ENCODE measurements at regions not wholly inside any gene's neighbourhood (a gene's known extent, or its start where the extent isn't known, plus 50 kb on each side); places are given as distances from the start of the nearest gene placed in this dataset.
"Not testable (repeated sequence)": the region's sequence is repeated elsewhere in the genome, so short reads cannot be mapped to it uniquely, and the experiment has no call there.

DNA sequence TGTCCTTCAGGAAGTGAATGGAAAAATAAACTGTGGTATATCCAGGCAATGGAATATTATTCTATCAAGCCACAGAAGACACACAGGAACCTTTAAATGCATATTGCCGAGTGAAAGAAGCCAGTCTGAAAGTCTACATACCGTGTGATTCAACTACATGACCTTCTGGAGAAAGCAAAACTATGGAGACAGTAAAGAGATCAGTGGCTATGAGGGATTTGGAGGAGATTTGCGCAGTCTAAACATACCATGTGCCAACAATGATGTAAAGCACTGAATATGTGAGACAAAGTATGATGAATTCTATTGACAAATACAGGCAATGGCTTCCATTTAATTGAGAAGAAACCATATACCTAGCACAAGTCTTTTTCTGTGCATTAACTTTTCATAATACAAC lies 518.3 kb upstream of the ZNF337 start:
- no peak for DNase-seq

DNA sequence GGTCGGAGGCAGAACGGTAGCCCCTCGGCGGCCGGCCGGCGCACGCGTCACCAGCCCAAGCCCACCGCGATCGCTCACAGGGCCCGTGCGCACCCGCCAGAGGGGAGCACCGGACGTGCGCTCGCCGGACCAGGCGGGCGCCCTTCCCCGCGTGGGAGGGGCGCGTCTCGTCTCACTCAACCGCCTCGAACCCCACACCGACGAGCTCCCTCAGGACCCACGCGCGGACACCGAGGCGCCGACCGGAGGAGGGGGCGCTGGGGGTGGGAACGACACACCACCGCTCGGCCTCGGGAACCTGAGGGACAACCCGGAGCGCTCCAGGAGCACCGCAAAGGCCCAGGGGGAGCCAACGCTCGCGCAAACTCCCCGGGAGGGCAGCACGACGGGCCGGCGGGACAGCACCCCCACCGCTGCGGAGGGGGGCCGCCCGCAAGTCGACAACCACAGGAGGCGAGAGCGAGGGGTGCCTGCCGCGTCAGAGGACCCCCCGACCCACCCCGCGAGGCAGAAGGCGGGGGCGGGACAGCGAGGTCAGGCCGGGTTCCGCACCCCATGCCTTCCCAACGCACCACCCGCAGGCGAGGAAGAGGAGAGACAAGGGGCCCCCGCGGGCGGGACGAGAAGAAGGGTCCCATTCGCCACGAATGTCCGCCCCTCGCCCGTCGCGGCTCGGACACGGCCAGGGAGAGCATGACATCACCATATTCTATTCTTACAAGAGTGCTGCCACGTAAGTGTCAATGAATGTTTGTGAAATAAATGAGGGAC lies 512.7 kb upstream of the ZNF337 start:
- peak in 1 of 2 donors; percentile 6 for DNase-seq

DNA sequence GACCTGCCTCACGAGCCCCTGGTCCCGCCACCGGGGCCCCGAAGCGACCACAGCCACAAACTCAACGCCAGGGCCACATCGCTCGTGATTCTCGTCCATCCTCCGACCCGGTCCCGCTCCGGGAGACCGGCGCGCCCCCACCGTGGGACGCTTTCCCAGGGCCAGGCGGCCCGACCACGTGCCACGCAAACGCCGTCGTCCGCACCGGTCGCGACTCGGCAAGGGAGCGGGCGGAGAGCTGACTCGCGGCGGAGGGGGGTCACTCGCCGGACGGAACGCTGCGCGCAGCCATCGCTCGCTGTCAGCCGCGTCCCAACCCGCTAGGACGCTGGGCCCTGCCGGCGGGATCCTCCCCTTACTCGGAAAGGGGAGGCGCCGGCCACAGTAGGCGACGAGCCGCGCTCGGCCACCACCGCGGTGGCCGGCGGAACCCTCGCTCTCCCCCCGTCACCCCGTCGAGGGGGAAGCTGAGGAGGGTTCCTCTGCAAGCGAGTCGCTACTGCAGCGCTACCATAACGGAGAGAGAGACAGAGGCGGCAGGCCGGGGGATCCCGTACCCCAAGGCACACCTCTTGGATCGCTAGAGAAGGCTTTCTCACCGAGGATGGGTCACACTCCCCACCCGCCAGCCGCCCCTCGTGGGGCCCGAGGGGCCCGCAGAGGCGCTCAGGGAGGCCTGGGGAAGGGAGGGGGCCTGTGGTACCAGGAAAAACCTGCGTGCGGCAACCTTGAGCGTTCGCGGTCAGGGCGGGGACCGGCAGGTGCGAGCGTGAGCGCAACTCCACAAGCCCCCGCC lies 511.8 kb upstream of the ZNF337 start:
- DNase-seq, result peak; percentile 42 to 61

DNA sequence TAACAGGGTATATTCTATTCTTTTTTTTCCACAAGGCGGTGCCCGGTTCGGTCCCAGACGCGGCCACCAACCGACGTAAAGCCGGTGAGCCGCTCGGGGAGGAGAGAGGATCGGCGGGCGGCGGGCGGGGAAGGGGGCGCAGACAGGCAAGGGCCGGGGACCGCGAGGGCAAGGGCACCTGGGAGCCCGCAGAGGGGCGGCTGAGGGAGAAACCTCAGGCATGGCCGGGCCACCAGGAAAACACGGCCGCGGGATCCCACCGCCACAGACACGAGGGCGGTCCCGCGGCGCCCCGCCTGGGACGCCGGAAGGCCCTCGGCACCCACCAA lies 511.3 kb upstream of the ZNF337 start:
- peak in 1 of 2 donors; percentile 14 for DNase-seq

DNA sequence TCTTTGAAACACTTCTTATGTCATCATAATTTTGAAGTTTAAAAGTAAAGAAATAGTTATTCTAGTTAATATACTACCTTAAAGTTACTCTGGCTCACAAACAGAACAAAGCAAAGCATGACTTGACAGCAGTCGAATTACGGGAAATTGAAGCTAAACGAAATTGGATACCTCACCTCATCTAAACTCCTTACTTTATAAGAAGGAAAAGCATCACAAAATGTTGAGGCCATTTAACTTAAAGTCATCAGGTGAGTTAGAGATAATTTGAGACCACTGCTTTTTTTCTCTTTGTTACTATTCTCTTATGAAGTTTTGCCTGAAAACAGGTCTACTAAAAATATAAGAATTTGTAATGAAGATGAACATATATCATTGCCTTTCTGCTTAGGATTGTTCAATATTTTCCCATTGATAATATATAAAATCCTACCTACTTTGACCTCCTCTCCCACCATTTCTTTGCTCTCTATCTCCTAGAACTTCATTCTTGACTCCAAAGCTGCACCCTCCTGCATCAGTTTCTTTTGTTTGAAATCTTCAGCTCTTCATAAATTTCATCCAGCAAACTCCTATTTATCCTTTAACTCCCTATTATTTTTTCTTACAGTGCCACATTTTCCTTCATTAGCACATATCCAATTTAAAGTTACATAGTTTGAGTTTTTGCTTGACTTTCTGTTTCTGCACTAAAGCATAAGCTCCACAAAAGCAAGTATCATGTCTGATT lies 510.7 kb upstream of the ZNF337 start:
- DNase-seq, result no peak

DNA sequence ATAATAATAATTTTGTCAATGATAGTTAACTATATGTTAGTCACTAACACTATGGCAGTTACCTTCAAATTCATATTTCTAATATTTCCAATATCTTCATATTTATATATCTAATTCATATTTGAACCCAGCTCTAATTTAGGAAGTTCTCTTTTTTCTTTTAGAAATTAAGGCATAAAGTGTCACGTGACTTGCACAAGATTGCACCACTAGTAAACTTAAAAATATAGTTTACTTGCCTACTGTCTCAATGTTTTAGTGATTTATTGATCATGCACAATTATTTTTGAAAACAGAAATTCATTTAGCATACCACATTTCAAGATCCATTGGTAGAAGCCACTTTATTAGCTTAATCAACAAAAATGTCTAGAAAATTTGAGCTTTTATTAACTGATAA lies 508.7 kb upstream of the ZNF337 start:
- no peak for DNase-seq

DNA sequence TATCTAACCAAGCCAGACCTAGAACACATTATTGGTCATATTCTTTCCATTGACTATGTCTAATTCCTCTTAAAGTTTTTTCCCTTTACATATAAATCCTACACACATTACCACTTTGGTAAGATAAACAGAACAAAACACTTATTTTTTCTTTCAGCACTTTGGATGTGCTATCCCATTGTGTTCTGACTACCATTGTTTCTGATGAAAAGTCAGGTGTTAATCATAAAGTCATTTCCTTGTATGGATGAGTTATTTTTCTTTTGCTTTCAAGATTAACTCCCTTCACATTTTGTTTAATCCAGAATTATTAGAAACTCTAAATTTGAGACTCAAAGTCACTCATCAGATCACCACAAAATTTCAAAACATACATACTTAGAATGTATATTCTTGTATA lies 504.4 kb upstream of the ZNF337 start:
- DNase-seq, result not testable (repeated sequence)

DNA sequence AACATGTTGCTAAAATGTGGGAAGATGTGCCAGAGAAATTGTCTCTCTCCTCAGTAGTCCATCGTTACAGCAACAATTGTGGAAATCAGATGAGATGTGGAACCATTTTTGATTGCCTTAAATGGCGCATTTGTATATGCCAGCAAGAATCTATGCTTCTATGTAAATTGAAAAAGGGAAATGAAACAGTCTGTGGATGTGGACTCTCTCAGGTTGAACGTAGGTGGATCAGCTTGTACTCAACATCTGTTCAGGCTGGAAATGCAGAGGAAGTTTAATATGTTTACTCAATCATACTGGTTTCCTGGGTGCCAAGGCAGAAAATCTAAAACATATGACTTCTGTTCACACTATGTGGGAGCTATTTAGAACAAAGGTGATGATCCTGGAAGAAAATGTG lies 490.7 kb upstream of the ZNF337 start:
- not testable (repeated sequence) for DNase-seq

DNA sequence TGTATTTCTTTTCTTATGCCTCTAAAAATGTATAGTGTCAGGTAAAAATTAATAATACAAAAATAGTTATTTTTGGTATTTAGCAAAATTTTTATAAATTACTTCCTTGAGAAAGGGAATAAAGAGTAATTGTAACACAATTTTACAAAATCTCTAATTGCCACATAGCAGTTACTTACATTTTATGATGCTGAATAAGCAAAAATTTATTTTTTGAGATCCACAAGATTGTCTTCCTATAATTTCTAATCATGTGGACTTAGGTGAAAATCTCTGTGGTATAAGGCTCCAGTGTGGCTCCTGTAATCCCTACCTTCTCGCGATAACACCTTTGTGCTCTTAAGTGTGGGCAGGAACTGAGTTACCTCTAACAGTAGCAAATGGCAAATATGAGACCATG lies 487.1 kb upstream of the ZNF337 start:
- DNase-seq, result not testable (repeated sequence)

DNA sequence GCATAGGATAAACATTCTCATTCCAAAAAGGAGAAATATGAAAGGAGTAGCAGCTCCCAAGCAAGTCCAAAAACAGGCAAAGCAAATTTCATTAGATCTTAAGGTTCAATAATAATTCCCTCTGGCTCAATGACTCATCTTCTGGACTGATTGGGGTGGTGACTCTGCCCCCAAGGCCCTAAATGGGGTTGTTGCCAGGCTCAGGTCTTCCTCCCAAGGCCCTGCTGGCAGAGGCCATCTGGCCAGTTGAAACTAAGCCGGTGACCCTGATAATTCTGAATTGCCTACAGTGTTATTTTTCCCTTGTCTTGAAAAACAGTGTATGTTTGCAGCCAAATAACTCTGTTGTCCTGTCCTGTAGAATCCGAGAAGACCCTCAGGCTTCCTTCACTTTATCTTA lies 484.7 kb upstream of the ZNF337 start:
- DNase-seq, result not testable (repeated sequence)

DNA sequence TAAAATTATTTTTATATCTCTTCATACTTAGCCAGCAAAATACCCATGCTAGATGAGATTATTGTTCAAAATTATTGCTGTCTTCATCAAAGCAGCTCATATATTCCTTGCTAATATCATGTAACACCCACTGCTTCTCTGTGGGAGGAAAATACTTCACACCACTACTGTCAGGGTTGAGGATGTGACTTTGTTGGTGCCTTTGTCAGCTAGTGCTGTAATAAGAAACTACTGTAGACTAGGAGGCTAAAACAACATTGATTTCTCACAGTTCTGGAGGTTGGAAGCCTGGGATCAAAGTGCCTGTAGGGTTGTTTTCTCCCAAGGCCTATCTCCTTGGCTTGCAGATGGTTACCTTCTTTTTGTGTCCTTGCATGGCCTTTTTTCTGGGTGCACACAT lies 475.2 kb upstream of the ZNF337 start:
- not testable (repeated sequence) for DNase-seq

DNA sequence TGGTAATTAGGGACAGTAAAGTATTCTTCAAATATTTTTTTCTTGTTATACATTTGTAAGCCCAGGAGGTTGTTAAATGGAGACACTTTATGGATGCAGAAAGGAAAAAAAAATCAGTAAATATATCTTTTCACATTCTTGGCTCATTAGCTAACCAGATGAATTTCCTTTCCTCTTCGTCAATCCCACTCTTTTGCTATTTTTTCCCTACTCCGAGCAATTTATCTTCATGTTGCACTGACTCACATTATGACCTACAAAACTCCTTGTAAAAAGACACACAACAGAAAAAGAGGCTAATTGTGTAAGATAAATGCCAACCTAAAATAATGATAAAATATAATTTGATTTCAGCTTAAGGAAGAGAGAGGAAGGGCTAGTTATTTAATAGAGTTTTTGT lies 472.9 kb upstream of the ZNF337 start:
- DNase-seq, result no peak

DNA sequence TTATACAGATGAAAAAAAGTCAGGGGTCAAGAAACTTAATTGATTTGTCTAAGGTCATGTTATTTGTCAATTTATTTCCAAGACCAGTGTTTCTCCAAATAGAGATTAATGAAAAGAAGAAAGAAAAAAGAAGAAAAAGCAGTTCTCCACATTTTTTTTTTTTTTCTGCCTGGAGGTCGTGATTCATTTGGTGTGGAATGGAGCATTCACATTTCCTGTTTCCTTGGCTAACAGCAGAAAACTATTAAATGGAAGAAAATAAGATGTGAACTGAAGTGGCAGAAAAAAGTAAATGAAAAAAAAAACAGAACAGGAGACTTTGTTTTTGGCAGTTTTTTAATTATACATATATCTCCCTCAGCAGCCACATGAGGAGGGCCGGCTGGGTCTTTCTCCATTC lies 470.8 kb upstream of the ZNF337 start:
- DNase-seq, result no peak

DNA sequence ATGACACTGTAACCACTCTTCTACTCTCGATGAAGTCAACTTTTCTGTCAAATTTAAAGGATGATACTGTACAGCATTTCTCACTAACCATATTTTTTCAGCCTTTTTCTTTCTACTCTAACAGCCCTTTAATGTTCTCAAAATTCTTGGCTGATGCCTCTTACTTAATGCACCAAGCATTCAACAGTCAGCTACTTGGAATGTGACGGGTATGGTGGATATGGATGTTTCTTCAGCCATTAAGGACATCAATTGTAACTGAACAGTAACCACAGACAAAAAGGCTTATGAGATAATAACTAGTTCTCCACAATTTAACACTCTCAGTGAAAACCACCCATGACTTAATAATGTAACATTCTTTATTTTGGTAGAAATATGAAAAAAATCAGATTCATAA lies 467.2 kb upstream of the ZNF337 start:
- DNase-seq, result no peak

DNA sequence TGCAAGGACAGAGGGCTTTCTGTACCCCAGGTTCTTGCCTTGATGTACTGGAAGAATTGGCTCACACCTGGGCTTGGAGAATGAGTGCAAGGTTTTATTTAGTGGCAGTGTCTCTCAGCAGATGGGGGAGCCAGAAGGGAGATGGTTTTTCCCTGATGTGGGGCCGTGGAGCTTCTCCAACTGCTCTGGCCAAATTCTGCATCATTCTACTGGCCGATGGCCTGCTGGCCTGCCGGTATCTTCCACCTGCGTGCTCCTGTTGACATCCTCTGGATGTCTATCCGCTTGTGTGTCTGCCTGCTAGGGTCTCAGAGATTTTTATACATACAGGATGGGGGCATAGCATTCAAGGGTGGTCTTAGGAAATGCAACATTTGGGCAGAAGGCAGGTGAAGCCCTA lies 466.5 kb upstream of the ZNF337 start:
- not testable (repeated sequence) for DNase-seq

DNA sequence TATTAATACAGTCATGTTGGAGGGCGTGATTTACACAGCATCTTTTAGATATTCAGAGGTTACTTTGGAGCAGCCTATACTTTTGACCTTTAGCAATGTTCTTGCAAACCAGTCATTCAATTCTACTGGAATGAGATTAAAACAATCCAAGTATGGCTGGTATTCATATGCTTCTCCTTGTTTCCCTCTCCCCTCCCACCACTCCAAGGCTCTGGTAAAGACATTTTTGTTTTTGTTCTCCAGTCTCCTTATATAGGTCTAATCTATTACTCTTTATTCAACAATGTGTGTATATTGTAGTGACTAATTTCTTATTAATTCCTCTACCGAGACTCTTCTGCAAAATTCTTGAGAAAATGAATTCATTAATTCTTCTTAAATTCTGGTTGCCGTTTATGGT lies 465.1 kb upstream of the ZNF337 start:
- not testable (repeated sequence) for DNase-seq

DNA sequence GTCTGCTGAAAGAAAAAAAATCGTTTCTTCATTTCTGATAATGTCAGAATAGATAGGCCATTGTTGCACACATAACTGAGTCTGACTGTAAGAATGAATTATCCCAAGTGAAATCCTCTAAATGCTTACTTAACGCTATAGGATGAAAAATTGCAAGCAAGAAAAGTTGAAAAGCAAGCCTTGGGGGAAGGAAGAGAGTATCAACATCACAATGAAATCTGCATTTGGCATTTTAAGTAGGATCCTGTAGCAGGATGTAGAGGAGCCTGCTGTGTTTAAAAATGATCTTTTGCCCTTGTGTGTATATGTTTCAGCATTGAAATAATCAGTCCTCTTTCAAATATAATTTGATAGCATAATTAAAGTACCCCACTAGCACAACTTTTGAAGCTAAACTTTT lies 464.3 kb upstream of the ZNF337 start:
- not testable (repeated sequence) for DNase-seq

DNA sequence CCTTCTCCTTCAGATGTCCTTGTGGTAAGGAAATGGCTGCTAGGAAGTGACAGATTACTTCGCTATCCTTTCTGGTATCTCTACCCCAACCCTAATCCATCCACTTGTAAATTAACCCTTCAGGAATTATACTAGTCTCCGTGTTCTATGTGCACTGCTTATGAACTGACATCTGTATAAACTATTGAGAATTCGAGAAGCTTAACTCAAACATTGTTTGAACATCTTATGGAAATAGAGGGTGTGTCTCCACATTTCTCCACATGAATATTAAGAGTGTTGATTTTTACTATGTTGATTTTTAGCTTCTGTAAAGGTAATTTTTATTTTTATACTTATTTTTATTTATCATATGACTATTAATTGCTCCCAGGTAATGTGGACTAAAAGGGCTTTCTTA lies 457.6 kb upstream of the ZNF337 start:
- DNase-seq, result no peak

DNA sequence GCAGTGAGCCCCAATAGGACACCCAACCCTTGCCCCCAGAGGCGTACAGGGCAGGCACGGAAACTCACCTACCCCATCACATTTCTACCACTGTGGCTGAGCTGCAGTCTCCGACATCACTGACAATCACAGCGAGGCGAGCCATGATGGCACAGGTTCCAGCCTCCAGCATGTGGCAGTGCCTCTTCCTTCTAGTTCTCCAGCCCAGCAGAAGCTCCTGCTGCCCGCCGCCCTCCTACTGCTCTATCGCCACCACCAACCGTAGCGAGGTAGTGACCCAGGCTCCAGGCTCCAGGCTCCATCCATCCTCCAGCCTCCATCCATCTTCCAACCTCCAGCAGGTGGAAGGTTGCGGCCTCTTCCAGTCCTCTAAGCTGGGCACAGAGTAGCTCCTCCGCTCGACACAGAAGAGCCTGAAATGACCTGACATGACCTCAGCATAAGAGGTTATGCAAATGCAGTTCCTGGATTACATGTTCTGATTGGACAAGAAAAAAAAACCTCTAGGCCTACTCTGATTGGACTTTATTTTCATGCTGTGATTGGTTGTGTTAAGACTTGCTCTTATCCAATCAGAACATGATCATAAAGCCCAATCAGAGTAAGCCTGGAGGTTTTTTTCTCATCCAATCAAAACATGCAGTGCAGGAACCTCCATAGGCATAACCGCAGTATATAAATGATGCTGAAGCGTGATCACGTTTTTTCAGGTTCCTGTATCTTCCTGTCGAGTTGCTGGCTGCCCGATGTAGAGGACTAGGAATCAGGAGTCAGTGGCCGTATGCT lies 438.9 kb upstream of the ZNF337 start:
- DNase-seq, result no peak

DNA sequence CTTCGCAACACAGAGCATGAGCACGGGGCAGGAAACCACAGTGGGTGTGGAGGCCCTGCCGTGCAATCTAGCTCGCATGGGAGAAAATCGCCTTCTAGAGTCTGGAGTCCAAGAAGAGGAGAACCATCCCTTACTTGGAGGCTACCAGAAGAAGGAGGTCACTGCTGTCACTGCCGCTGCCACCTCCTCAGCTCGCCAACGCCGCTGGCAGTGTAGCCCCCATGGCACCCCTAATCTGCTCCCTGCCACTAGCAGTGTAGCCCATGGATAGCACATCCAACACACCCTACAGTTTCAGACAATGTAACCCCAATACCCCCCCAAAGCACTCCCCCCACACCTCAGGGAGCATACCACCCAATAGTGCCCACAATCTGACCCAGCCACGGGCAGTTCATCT lies 438.0 kb upstream of the ZNF337 start:
- DNase-seq, result no peak

DNA sequence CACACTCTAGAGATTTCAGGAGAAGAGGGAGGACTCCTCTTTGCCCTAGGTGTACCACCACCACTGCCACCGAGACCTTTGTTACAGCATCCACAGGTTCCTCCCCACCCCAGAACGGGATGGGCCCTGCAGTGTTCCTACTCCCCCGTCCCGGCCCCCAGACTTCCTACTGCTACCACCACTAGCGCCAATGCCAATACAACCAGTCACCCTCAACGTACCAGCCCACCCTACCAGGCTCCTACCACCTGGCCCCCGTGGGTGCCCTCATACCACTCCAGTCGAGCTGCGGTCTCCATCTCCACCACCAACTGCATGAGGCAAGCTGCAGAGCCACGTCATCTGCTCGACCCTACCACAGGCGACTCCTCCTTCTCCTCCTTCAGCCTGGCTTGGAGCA lies 437.1 kb upstream of the ZNF337 start:
- not testable (repeated sequence) for DNase-seq

DNA sequence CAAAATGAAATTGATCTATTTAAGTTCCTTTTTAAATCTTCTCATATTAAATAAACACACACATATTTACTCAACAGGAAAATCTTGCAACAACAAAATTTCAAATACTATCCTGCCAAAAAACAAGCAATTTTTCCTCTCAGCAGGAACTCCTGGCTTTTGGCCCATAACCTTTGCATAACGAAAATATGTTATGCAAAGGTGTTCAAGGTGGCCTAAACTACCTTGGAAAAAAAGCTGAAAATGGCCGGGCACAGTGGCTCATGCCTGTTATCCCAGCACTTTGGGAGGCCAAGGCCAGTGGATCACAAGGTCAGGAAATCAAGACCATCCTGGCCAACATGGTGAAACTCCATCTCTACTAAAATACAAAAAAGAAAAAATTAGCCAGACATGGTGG lies 424.3 kb upstream of the ZNF337 start:
- not testable (repeated sequence) for DNase-seq

DNA sequence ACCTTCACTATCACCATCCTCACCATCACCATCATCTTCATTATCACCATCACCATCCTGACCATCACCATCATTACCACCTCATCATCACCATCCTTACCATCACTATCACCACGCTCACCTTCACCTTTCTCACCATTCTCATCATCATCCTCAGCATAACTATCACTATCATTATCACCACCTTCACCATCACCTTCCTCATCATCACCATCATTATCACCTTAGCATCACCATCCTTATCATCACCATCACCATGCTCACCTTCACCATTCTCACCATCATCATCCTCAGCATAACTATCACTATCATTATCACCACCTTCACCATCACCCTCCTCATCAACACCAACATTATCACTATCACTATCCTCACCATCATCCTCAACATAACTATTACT lies 397.8 kb upstream of the ZNF337 start:
- DNase-seq, result not testable (repeated sequence)

Data from CD4-positive, alpha-beta T cell treated with Interferon alpha-2 for 1 hour (primary cell).